DMS79 treated with DMSO at 0.1 percent for 48 hours (cell line): ENCODE measurements at regions not wholly inside any gene's neighbourhood (a gene's known extent, or its start where the extent isn't known, plus 50 kb on each side); places are given as distances from the start of the nearest gene placed in this dataset.
A peak's percentile ranks its signal among the peaks of the same experiment; 100 is the strongest.

Experiments
- DNase-seq: peaks from one replicate; lab custom pipeline; 2025; lab: John Stamatoyannopoulos, UW

DNA sequence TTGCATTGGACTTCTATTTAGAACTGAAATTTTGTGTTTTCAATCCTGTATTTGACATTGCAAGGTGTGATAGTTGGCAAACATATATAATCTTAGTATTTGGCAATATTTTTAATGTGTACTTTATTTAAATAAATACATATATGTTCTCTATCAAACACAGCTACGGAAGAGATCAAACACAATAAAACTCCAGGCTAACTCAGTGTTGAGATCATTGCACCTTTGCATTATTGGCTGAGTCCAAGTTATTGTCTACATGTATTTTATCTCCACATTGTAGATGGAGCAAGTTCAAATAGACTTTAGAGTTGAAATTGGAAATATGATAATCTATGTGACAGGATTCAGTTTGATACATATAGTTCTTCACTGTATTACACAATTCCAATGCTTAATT lies 176.7 kb downstream of the ST6GAL2 start:
- DNase-seq = no peak

DNA sequence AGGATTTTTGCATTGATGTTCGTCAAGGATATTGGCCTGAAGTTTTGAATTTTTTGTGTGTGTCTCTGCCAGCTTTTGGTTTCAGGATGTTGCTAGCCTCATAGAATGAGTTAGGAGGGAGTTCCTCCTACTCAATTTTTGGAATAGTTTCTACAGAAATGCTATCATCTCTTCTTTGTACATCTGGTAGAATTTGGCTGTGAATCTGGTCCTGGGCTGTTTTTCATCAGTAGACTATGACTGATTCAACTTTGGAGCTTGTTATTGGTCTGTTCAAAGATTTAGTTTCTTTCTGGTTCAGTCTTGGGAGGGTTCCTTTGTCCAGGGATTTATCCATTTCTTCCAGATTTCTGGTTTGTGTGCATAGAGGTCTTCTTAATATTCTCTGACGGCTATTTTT lies 166.7 kb downstream of the ST6GAL2 start:
- no peak for DNase-seq

DNA sequence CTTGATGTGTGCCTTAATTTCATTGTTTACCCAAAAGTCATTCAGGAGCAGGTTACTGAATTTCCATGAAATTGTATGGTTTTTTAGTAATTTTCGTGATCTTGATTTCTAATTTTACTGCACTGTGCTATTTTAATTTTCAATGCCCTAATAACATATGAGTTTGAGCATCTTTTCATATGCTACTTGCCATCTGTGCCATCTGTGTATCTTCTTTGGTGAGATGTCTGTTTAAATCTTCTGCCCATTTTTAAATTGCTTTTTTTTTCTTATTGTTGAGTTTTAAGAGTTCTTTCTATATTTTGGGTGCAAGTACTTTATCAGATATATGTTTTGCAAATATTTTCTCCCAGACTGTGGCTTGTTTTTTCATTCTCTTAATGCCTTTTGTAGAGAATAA lies 165.9 kb downstream of the ST6GAL2 start:
- no peak for DNase-seq

DNA sequence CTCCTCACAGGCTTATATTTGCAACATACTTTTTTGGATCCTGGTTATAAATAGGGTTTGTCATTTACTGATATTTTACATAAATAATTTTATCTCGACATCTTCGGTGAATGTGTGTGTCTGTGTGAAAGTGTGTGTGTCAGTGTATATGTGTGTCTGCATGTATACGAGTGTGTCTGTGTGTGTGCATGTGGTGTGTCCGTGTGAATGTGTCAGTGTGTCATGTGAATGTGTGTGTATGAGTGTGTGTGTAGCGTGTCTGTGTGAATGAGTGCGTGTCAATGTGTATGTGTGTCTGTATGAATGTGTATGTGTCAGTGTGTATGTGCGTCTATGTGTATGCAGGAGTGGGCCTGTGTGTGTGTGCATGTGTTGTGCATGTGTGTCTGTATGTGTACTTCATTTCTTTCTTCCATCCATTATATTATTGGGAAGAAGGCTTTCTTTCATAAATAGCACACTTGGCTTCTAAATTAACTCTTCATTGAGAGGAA lies 161.6 kb downstream of the ST6GAL2 start:
- DNase-seq = no peak

DNA sequence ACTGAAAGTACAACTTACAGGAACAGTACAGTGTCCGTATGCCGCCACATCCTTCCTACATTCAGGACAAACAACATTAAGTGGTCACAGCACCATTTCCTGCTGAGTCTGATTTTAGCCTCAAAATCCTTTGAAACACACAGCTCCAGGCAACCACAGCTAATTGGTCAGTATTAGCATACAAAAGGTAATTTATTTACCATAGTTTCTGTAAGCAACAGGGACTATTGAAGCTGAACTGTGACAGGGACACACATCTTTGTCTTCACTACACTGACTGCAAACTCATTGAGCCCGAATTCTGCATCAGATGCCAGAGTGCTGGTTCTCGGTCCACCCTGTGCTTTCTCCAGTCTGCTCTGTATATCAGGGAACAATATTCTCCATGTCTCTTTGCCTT lies 151.8 kb downstream of the ST6GAL2 start:
- no peak for DNase-seq

DNA sequence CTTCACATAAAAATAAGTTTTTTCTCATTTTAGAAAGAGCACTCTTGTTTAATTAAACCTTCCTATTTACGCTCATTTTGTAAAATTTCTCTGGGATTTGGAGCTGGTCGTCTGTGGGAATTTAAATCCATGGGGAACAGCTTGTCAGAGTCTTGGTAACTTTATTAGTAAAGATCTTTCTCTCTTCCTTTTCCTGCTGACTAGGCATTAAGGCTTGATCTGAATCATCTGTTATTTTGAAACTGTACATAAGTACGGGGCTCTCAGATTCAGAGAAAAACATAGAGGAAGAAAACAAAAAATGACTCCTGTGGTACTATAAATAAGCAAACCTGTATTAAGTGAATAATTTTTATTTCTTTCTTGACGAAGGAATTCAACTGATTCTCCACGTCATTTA lies 150.2 kb downstream of the ST6GAL2 start:
- DNase-seq = no peak

DNA sequence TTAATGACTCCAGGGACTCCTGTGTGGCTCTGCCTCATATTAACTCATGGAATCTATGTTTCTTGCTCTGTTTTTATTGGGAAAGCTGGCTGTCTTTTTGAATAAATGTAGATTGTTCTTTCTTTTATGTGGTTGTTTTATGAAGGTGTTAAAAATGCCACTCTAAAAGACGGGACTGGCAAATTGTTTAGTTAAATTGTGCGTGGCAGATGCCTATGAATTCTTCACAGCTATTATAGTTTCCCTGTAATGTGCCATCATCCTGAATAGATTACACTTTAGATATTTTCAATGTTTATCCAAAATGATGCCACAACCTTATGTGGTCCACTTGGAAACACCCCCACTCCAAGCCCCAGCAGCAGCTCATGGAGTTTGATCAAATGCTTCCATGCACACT lies 149.7 kb downstream of the ST6GAL2 start:
- DNase-seq = no peak

DNA sequence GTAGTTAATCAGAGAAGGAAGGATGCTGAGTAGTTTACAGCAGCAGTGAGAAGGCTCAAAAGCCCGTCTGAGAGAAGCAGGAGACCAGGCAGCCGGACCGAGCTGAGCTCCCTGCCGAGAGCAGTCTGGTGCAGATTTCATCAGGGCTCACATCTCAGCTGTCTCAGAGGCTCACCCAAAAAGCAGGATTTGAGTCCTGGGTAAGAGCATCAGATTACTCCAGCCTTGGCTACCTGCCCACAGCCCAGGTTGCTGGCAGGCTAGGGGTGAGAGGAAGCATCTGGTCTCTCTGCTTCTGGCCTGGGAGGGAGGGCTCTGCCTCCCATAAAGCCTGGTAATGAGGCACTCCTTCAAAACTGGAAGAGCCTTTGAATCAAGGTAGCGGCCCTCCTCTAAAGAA lies 140.5 kb downstream of the ST6GAL2 start:
- DNase-seq = peak; percentile 87

DNA sequence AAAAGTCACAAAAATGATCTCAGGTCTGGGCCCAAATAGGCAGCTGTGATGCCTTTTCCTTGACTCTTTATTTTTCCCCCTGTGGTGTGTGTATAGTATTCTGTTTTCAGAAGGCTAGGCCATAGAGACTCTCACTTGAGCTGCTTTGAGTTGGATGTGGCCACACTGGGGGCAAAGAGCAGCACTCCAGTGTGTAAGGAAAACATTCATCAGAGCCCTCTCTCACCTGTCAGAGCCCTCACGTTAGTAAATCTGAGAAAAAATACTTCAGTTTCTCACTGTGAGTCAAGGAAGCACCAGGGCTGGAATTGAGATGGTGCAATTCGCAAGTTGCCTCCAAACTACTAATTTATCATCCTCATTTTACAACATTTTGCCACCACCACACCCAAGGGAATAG lies 136.1 kb downstream of the ST6GAL2 start:
- no peak for DNase-seq
